GM21447 (cell line): ENCODE measurements at regions not wholly inside any gene's neighbourhood (a gene's known extent, or its start where the extent isn't known, plus 50 kb on each side); places are given as distances from the start of the nearest gene placed in this dataset.

Experiments used
- ATAC-seq: cut with Tn5 transposase; IDR thresholded peaks from one replicate; pipeline ENCODE4 v1.9.1; 2021; ENCODE audit not compliant: unreplicated experiment

- no peak for ATAC-seq
These were observed 498.4 kb upstream of the LRRN3 start for GRCh38 chr7:110592557-110592956.

GRCh38 chr7:110593355-110593754, 497.6 kb upstream of the LRRN3 start:
- ATAC-seq, result no peak

GRCh38 chr7:110595694-110596093, 495.2 kb upstream of the LRRN3 start:
- no peak for ATAC-seq

- ATAC-seq, result no peak
These were observed 490.0 kb upstream of the LRRN3 start for GRCh38 chr7:110600956-110601355.

- ATAC-seq, result no peak
These were observed 489.2 kb upstream of the LRRN3 start for GRCh38 chr7:110601710-110602109.

GRCh38 chr7:110604206-110604605, 486.7 kb upstream of the LRRN3 start:
- ATAC-seq, result no peak

GRCh38 chr7:110604885-110605284, 486.0 kb upstream of the LRRN3 start:
- no peak for ATAC-seq

- ATAC-seq, result no peak
These were observed 483.7 kb upstream of the LRRN3 start for GRCh38 chr7:110607050-110607857.

GRCh38 chr7:110609336-110609735, 481.6 kb upstream of the LRRN3 start:
- ATAC-seq, result no peak

GRCh38 chr7:110612680-110613079, 478.2 kb upstream of the LRRN3 start:
- no peak for ATAC-seq
